ENCODE measurements at regions not wholly inside any gene's neighbourhood (a gene's known extent, or its start where the extent isn't known, plus 50 kb on each side); places are given as distances from the start of the nearest gene placed in this dataset.

DNA sequence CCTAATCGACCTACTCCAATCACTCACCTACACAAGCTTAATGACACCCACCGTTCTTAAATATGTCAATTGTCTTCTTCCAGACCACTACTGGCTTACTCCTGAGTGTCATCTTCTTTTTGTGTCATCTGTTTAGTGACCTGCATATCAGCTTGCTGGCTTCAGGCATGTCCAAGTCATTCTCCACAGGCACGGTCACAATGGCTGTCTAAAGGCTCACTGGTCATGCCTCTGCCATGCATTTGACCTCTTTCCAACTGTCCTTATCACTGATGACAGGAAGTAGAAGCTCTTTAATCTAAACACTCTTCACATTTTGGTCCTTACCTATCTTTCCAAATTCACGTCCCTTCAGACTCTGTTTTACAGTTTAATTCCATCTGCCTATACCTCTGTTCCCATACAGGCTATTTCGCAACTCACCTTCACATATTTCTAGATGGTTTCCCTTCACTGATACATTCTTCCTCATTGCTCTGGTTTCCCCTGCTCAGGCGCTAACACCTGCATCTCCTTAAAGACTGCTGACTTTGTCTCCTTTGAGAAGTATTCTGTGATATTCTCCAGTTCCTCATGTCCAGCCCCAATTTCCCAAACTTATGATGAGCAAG is 217.5 kb downstream of the TRIB2 start:
- DNase-seq: no peak
- Mint-ChIP-seq H3K4me3 (no peak overlapping the region), H3K36me3 (ENCODE audit: low read depth) (no peaks in the 10 kb centered on the region), H3K9me3 (no peaks in the 10 kb centered on the region), H3K4me1 (no peaks in the 10 kb centered on the region), H3K27me3 (peaks cover 38% of the 10 kb centered on the region), H3K27ac (no peak overlapping the region)
- intact Hi-C loops (cut with micrococcal nuclease): loop anchor here (10.0 kb wide), 1 partner anchor 1109 kb away; no protein-coding TSS in a partner anchor

DNA sequence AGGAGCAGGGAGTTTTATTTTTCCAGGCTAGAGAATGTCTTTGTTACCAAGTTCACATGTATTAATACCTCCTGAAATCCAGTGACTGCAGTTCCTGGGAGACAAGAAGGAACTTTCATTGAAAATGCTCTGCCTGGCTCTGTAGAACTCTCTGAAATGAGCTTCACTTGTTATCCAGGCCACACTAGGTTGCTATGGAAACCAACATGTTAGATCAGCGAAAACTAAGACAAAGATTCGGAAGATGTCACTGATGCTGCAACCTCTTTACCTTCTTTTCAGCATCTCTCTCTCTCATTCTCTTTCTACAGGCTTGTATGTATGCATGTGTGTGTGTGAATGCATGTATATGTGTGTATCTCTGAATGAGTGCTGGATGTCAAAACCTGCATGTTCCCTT is 218.5 kb downstream of the TRIB2 start:
- H3K27me3 Mint-ChIP-seq: peaks cover 32% of the 10 kb centered on the region
- H3K36me3 Mint-ChIP-seq (ENCODE audit: low read depth): no peaks in the 10 kb centered on the region
- no peaks in the 10 kb centered on the region for H3K9me3 Mint-ChIP-seq
- H3K4me3 Mint-ChIP-seq: no peak overlapping the region
- intact Hi-C loops (cut with micrococcal nuclease): loop anchor here (10.0 kb wide), 1 partner anchor 1110 kb away; no protein-coding TSS in a partner anchor
- no peak for DNase-seq
- H3K27ac Mint-ChIP-seq: no peak overlapping the region
- no peaks in the 10 kb centered on the region for H3K4me1 Mint-ChIP-seq

DNA sequence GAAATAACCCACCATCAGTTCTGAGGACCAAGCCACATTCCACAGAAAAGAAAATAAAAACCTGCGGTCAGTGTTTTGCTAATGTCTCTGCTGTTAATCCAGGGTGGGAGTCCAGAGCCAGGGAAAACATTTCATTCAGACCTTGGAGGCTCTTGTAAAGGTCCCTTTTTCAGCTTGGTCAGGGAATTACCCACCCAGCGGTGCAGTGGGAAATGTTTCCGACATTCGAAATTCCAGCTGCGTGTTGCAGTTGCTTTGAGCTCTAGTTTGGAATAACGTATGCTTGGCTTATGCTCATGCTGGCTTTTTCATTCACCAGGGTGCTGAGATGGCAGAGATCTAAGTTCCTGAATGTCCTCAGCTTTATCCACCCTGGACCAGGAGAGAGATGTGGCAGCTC is 219.1 kb downstream of the TRIB2 start:
- intact Hi-C loops (cut with micrococcal nuclease): loop anchor here (10.0 kb wide), 1 partner anchor 1111 kb away; no protein-coding TSS in a partner anchor
- H3K4me1 Mint-ChIP-seq: no peaks in the 10 kb centered on the region
- DNase-seq: no peak

DNA sequence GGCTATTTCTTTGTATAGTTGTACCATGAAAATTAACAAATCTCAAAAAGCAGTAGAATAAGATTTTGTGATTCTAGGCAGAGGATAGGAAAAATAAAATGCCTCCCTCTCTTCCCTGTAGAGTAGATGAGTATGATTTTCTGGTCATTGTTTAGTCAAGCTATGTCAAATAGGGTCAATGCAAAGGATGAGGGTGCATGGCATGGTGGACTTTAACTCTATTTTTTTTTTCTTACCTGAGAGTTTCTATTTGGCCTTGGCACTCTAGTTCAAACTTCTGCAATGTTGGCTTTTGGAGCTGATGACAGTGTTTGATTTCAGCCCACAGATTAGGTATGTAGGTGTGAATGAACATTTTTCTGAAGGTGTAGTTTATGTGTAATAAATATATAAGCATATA is 224.5 kb downstream of the TRIB2 start:
- H3K36me3 Mint-ChIP-seq (ENCODE audit: low read depth): no peaks in the 10 kb centered on the region
- peaks cover 3% of the 10 kb centered on the region for H3K9me3 Mint-ChIP-seq
- intact Hi-C loops (cut with micrococcal nuclease): no loop called here
- peaks cover 10% of the 10 kb centered on the region for H3K27me3 Mint-ChIP-seq
- H3K4me3 Mint-ChIP-seq: no peak overlapping the region
- no peak for DNase-seq
- no peak overlapping the region for H3K27ac Mint-ChIP-seq
- no peaks in the 10 kb centered on the region for H3K4me1 Mint-ChIP-seq

More for the DNA sequence above, 219.1 kb downstream of the TRIB2 start:
- Mint-ChIP-seq H3K27me3 (peaks cover 31% of the 10 kb centered on the region), H3K9me3 (no peaks in the 10 kb centered on the region), H3K36me3 (ENCODE audit: low read depth) (no peaks in the 10 kb centered on the region), H3K4me3 (no peak overlapping the region), H3K27ac (no peak overlapping the region)

DNA sequence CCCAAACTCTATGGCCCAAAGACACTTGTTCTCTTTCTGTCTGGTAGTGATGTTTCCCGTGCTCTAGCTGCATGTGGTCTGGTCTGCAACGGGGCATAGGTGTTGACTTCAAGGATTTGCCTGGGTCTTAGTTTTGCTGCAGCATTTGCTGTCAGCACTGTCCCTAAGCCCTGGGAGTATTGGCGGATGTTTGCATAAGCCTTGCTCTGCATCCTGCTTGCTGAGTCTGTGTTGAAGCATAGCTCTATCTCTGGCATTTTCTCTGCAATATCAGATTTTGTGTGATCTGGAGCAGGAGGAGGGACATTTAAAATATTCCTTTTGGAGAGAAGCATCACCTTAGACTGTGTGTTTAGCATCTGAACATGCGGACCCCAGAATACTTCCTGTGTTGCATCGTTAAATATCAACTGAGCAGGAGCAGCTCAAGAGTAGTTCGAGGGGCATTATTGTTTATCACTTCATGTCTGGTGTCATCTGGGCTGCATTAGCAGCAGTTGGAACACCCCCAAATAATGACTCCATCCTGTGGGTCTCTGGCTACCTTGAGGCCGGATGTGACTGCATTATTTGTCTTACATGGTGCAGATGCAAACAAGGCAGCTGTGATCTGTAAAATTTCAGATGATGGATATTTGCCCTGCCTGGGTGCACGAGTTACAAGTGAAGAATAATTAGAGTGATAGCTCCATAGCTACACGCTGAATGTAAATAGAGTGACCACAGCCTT is 231.7 kb downstream of the TRIB2 start:
- H3K9me3 Mint-ChIP-seq: no peaks in the 10 kb centered on the region
- H3K27me3 Mint-ChIP-seq: peaks cover 30% of the 10 kb centered on the region
- H3K27ac Mint-ChIP-seq: no peak overlapping the region
- H3K4me1 Mint-ChIP-seq: peaks cover 5% of the 10 kb centered on the region
- intact Hi-C loops (cut with micrococcal nuclease): no loop called here
- no peak overlapping the region for H3K4me3 Mint-ChIP-seq
- H3K36me3 Mint-ChIP-seq (ENCODE audit: low read depth): no peaks in the 10 kb centered on the region
- DNase-seq: peak; percentile 41

DNA sequence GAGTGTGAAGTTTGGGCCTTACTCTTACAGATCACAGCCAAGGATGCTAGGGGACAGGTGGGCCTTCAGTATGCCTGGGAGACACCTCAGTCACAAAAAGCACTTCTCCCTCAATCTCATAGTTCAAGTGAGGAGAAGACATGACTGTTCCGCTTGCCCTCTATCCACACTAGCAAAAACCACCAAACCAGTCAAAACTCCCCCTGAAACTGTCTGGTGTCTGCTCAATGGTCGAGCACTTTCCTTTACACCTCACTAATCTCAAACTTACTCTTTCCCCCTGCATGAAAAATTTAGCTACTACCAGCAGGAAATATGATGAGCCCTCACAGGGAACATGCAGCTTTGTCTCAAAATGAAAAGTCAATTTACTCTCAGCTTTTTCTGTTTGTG is 232.2 kb downstream of the TRIB2 start:
- intact Hi-C loops (cut with micrococcal nuclease): no loop called here
- H3K27me3 Mint-ChIP-seq: peaks cover 36% of the 10 kb centered on the region
- no peak overlapping the region for H3K27ac Mint-ChIP-seq

DNA sequence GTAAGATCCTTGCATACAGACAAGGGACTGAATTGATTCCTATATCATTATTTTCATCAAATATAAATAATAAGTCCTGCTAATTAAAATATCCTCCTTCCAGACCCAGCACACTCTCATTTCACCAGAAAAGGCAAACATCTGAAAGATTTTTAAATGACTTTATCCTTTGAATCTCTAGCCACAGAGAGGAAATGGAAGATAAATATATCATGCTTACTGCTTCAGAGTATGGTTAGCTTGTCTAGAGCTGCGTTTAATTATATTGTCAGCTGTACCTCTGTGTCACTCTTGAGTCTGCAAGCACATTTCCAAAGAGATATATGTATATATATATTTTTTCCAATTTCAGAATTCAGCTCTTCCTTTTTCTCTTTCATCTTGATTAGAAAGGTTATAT is 232.7 kb downstream of the TRIB2 start:
- peaks cover 5% of the 10 kb centered on the region for H3K4me1 Mint-ChIP-seq
- no peak overlapping the region for H3K27ac Mint-ChIP-seq
- no peak overlapping the region for H3K4me3 Mint-ChIP-seq
- DNase-seq: no peak
- no peaks in the 10 kb centered on the region for H3K36me3 Mint-ChIP-seq (ENCODE audit: low read depth)
- peaks cover 37% of the 10 kb centered on the region for H3K27me3 Mint-ChIP-seq
- intact Hi-C loops (cut with micrococcal nuclease): no loop called here
- no peaks in the 10 kb centered on the region for H3K9me3 Mint-ChIP-seq

More for the DNA sequence above, 232.2 kb downstream of the TRIB2 start:
- peaks cover 5% of the 10 kb centered on the region for H3K4me1 Mint-ChIP-seq
- no peak overlapping the region for H3K4me3 Mint-ChIP-seq
- no peaks in the 10 kb centered on the region for H3K9me3 Mint-ChIP-seq
- no peaks in the 10 kb centered on the region for H3K36me3 Mint-ChIP-seq (ENCODE audit: low read depth)
- DNase-seq: peak; percentile 51

DNA sequence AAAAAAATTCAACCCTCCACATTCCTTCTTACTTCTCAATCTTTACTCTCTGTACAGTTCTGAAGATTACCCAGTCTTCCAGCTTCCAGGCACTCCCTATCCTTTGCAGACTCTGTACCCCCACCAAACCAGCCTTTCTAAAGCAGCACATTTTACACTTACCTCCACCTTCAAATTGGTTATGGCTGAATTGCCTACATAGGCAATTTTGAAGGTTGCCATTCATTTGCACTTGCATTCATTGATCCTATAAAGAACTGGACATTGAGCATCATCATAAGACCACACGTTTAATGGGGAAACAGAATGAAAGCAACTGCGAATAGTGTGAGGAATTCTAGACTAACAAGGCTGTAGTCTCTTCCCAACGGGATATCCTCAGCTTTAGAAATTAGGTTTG is 233.4 kb downstream of the TRIB2 start:
- no peak overlapping the region for H3K27ac Mint-ChIP-seq
- peaks cover 39% of the 10 kb centered on the region for H3K27me3 Mint-ChIP-seq
- DNase-seq: no peak
- H3K9me3 Mint-ChIP-seq: no peaks in the 10 kb centered on the region
- H3K4me1 Mint-ChIP-seq: peaks cover 5% of the 10 kb centered on the region
- no peak overlapping the region for H3K4me3 Mint-ChIP-seq
- H3K36me3 Mint-ChIP-seq (ENCODE audit: low read depth): no peaks in the 10 kb centered on the region
- intact Hi-C loops (cut with micrococcal nuclease): no loop called here

DNA sequence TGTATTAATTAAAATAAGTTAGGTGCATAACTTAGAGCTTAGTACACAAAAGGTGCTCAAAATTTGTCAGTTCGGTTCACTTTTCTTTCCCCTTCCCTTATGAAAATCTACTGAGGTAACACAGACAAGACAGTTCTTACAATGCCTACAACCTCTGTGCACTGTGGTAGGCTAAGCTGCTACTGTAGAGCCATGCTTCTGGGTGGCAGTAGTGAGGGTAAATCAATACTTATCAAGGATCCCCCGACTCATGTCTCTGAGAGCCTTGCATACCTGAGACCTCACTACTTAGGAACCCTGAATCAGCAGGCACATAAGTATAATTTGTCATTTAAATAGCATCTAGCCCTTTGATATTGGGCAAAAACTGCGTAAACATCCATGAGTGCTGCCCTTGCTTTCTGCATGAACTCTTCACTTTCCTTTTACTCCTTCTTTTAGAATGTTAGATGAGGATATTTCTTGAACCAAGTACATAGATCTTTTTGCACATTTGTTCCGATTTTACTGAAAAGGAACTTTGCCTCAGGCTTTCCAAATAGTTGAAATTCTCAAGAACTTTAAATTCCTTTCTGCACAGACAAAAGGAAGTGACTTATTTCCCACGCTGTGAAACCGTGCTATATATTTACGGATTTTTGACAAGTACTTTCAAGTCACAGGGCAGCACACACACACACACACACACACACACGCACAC is 234.4 kb downstream of the TRIB2 start:
- H3K4me3 Mint-ChIP-seq: no peak overlapping the region
- H3K27me3 Mint-ChIP-seq: peaks cover 37% of the 10 kb centered on the region
- intact Hi-C loops (cut with micrococcal nuclease): no loop called here
- H3K36me3 Mint-ChIP-seq (ENCODE audit: low read depth): no peaks in the 10 kb centered on the region
- H3K27ac Mint-ChIP-seq: no peak overlapping the region
- H3K4me1 Mint-ChIP-seq: peaks cover 5% of the 10 kb centered on the region
- DNase-seq: no peak
- H3K9me3 Mint-ChIP-seq: no peaks in the 10 kb centered on the region

DNA sequence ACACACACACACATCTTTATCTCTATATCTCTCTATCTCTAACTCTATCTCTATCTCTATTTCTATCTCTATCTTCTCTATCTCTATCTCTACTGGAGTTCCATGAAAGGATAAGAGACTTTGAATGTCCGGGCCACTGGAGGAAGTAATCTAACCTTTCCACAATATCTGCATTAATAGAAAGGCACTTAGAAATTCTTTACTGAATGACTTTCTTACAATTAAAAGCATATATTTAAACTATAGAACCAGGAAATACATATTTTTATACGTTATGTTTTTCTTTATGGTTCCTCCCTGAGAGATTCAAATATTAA is 234.9 kb downstream of the TRIB2 start:
- H3K27me3 Mint-ChIP-seq: peaks cover 41% of the 10 kb centered on the region
- no peak for DNase-seq
- intact Hi-C loops (cut with micrococcal nuclease): no loop called here
- no peaks in the 10 kb centered on the region for H3K36me3 Mint-ChIP-seq (ENCODE audit: low read depth)
- H3K9me3 Mint-ChIP-seq: no peaks in the 10 kb centered on the region
- H3K4me3 Mint-ChIP-seq: no peak overlapping the region
- no peak overlapping the region for H3K27ac Mint-ChIP-seq
- peaks cover 5% of the 10 kb centered on the region for H3K4me1 Mint-ChIP-seq

DNA sequence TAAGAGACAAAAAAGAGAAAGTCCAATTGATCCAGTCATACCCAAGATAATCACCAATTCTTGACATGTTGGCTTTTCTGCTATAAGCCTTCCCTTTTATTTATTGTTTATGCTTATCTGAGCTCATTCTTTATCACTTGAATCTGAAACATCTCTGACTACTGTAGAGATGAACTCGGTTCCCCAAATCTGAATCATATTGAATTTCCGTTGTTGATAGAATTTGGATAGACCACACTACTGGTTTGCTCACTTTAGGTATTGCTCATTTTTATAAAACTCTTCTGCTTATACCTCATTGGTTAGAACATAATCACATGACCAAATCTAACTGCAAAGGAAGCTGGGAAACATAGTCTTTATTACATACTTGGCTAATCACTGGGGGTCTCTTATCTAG is 236.9 kb downstream of the TRIB2 start:
- Mint-ChIP-seq H3K27ac (no peak overlapping the region), H3K9me3 (no peaks in the 10 kb centered on the region), H3K36me3 (ENCODE audit: low read depth) (no peaks in the 10 kb centered on the region), H3K27me3 (peaks cover 50% of the 10 kb centered on the region), H3K4me3 (no peak overlapping the region), H3K4me1 (peaks cover 5% of the 10 kb centered on the region)
- DNase-seq: no peak
- intact Hi-C loops (cut with micrococcal nuclease): no loop called here

DNA sequence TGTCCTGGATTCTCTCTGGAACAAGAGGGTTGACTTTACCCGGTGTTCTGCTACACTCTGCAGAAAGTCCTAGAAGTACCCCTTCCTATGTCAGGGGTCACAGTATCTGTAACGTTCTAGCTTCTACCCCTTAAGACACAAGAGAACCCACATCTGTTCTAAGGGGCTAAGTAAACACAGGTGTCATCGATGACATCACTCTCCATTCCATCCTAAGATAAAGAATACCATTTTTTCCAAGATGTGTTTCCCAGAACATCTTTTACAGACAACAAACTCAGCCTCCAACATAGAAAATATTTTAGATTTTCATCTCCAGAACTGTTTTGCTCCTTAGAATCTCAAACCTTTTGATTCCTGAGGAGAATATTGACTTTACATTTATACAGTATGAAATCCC is 239.1 kb downstream of the TRIB2 start:
- intact Hi-C loops (cut with micrococcal nuclease): no loop called here
- H3K27me3 Mint-ChIP-seq: peaks cover 58% of the 10 kb centered on the region
- no peak overlapping the region for H3K27ac Mint-ChIP-seq
- no peak for DNase-seq
- H3K9me3 Mint-ChIP-seq: no peaks in the 10 kb centered on the region
- no peaks in the 10 kb centered on the region for H3K36me3 Mint-ChIP-seq (ENCODE audit: low read depth)
- peaks cover 5% of the 10 kb centered on the region for H3K4me1 Mint-ChIP-seq
- no peak overlapping the region for H3K4me3 Mint-ChIP-seq

DNA sequence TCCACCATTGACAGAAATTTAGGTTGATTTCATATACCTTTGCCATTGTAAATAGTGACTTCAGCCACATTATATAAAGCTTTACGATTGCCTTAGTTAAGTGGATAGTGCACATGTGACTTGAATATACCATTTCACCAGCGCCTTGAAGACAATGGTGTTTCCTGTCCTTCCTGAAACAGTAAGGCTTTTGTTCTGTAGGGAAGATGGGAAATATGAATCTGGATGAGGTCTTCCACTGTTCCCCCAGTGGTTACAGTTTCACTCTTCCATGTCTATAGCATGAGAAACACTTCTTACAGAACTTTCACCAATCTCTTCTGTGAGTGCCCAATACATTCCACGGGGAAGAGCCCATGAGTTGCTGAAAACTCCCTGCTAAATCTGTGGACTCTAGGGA is 240.5 kb downstream of the TRIB2 start:
- intact Hi-C loops (cut with micrococcal nuclease): no loop called here
- Mint-ChIP-seq H3K4me3 (no peak overlapping the region), H3K9me3 (peaks cover 7% of the 10 kb centered on the region), H3K36me3 (ENCODE audit: low read depth) (no peaks in the 10 kb centered on the region), H3K4me1 (no peaks in the 10 kb centered on the region), H3K27me3 (peaks cover 56% of the 10 kb centered on the region), H3K27ac (no peak overlapping the region)
- no peak for DNase-seq

DNA sequence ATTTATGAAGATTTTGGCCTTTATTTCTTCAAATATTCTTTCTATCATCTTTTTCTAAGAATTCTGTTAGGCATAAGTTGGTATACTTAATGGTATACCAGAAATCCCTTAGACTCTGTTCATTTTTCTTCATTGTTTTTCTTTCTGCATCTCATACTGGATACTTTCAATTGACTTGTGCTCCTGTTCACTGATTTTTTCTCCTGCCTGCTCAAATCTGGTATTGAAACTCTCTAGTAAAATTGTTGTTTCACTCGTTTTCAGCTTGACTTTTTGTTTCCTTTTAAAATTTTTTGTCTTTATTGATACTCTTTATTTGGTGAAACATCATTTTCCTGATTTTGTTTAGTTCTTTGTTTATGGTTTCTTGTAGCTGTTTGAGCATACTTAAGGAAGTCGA is 243.2 kb downstream of the TRIB2 start:
- peaks cover 39% of the 10 kb centered on the region for H3K27me3 Mint-ChIP-seq
- DNase-seq: no peak
- H3K4me1 Mint-ChIP-seq: peaks cover 6% of the 10 kb centered on the region
- H3K9me3 Mint-ChIP-seq: peaks cover 10% of the 10 kb centered on the region
- no peak overlapping the region for H3K27ac Mint-ChIP-seq
- H3K4me3 Mint-ChIP-seq: no peak overlapping the region
- no peaks in the 10 kb centered on the region for H3K36me3 Mint-ChIP-seq (ENCODE audit: low read depth)
- intact Hi-C loops (cut with micrococcal nuclease): no loop called here
